OCI-LY1 (cell line): ENCODE measurements at regions not wholly inside any gene's neighbourhood (a gene's known extent, or its start where the extent isn't known, plus 50 kb on each side); places are given as distances from the start of the nearest gene placed in this dataset.

Experiments used
- H2AFZ ChIP-seq: fragments of 200-600 bp; sonication (generic), shearing (Covaris generic); 2 replicates; pipeline ENCODE4 v1.6.0; 2014; ENCODE audit warnings: antibody characterized with exemption, mild to moderate bottlenecking, low read length
- H3F3A ChIP-seq: fragments of 200-600 bp; sonication (generic), shearing (Covaris generic); 2 replicates; pipeline ENCODE4 v1.6.0; 2014; ENCODE audit warnings: mild to moderate bottlenecking, antibody characterized with exemption, low read length, moderate library complexity; ENCODE audit not compliant: insufficient read depth
- H3K27ac ChIP-seq: fragments of 200-600 bp; sonication (generic); 2 replicates; pipeline ENCODE4 v1.5.1; 2014; ENCODE audit warnings: low read length, mixed run types, mild to moderate bottlenecking, low read depth; ENCODE audit not compliant: poor library complexity, severe bottlenecking
- H3K27me3 ChIP-seq: fragments of 200-600 bp; sonication (generic); 2 replicates; pipeline ENCODE4 v1.6.0; 2014; ENCODE audit warnings: antibody characterized with exemption, mild to moderate bottlenecking, low read length, moderate library complexity; ENCODE audit not compliant: insufficient read depth
- H3K36me3 ChIP-seq: fragments of 200-600 bp; sonication (generic); 2 replicates; pipeline ENCODE4 v1.6.1; 2014; ENCODE audit warnings: mild to moderate bottlenecking, antibody characterized with exemption, low read length, moderate library complexity, mixed read lengths; ENCODE audit not compliant: insufficient read depth
- H3K4me1 ChIP-seq: fragments of 200-600 bp; sonication (generic); 2 replicates; pipeline ENCODE4 v1.5.1; 2014; ENCODE audit warnings: mild to moderate bottlenecking, low read length, moderate library complexity; ENCODE audit not compliant: insufficient read depth, severe bottlenecking
- H3K4me2 ChIP-seq: fragments of 200-600 bp; sonication (generic), shearing (Covaris generic); 2 replicates; pipeline ENCODE4 v1.6.1; 2014; ENCODE audit warnings: low read length
- H3K4me3 ChIP-seq: fragments of 200-600 bp; sonication (generic); 2 replicates; pipeline ENCODE4 v1.5.1; 2014; ENCODE audit warnings: low read length, low read depth, mild to moderate bottlenecking, mixed read lengths; ENCODE audit not compliant: poor library complexity, severe bottlenecking
- H3K79me2 ChIP-seq: fragments of 200-600 bp; shearing (Covaris generic); 2 replicates; pipeline ENCODE4 v1.6.1; 2016; ENCODE audit warnings: mixed run types, low read length, mixed read lengths; ENCODE audit not compliant: insufficient read depth
- H3K9ac ChIP-seq: fragments of 200-600 bp; sonication (generic), shearing (Covaris generic); 2 replicates; pipeline ENCODE4 v1.6.1; 2014; ENCODE audit warnings: mild to moderate bottlenecking, low read length, mixed read lengths
- H3K9me2 ChIP-seq: fragments of 200-600 bp; sonication (generic), shearing (Covaris generic); 2 replicates; pipeline ENCODE4 v1.6.1; 2014; ENCODE audit warnings: low read depth, mild to moderate bottlenecking, low read length, mixed read lengths
- H3K9me3 ChIP-seq: fragments of 200-600 bp; shearing (Covaris generic); 2 replicates; pipeline ENCODE4 v1.6.1; 2014; ENCODE audit warnings: low read length, mixed read lengths
- H4K20me1 ChIP-seq: fragments of 200-600 bp; sonication (generic), shearing (Covaris generic); 2 replicates; pipeline ENCODE4 v1.6.0; 2016; ENCODE audit warnings: mild to moderate bottlenecking, low read length; ENCODE audit not compliant: insufficient read depth
- CTCF ChIP-seq: fragments of 200-600 bp; sonication (generic), shearing (Covaris generic); IDR thresholded peaks from 2 replicates; pipeline ENCODE4 v1.5.1; 2017; ENCODE audit warnings: mild to moderate bottlenecking, antibody characterized with exemption, low read length, moderate library complexity, mixed read lengths
- EZH2 ChIP-seq: fragments of 200-600 bp; sonication (generic), shearing (Covaris generic); IDR thresholded peaks from 2 replicates; pipeline ENCODE4 v1.8.0; 2017; ENCODE audit warnings: borderline replicate concordance, mixed run types, mild to moderate bottlenecking, antibody characterized with exemption, low read length, moderate library complexity, mixed read lengths

GRCh38 chr6:154672086-154672485, 61.1 kb upstream of the SCAF8 start:
- Histone ChIP-seq H3K79me2 (no peaks in the 10 kb centered on the region), H3K9me2 (no peaks in the 10 kb centered on the region), H3K4me3 (no peak overlapping the region), H4K20me1 (no peaks in the 10 kb centered on the region), H3K4me1 (no peaks in the 10 kb centered on the region), H2AFZ (no peak overlapping the region), H3K36me3 (no peaks in the 10 kb centered on the region), H3K27ac (no peak overlapping the region), H3F3A (no peaks in the 10 kb centered on the region), H3K9ac (no peak overlapping the region), H3K9me3 (no peaks in the 10 kb centered on the region), H3K27me3 (no peaks in the 10 kb centered on the region), H3K4me2 (no peak overlapping the region)
- TF ChIP-seq CTCF, result no peak
- TF ChIP-seq EZH2, result no peak

- no peak overlapping the region for H3K9ac ChIP-seq
- H3K27ac ChIP-seq, result no peak overlapping the region
- no peaks in the 10 kb centered on the region for H3K27me3 ChIP-seq
- no peaks in the 10 kb centered on the region for H3K9me3 ChIP-seq
- no peak overlapping the region for H3K4me3 ChIP-seq
- no peaks in the 10 kb centered on the region for H3K4me1 ChIP-seq
- H3K9me2 ChIP-seq, result no peaks in the 10 kb centered on the region
- H3K79me2 ChIP-seq, result no peaks in the 10 kb centered on the region
- no peak overlapping the region for H2AFZ ChIP-seq
- H3K36me3 ChIP-seq, result no peaks in the 10 kb centered on the region
- no peaks in the 10 kb centered on the region for H4K20me1 ChIP-seq
- TF ChIP-seq EZH2 (no peak), CTCF (no peak)
- H3K4me2 ChIP-seq, result no peak overlapping the region
- no peaks in the 10 kb centered on the region for H3F3A ChIP-seq
These were observed 59.3 kb upstream of the SCAF8 start for GRCh38 chr6:154673919-154674318.

- H3F3A ChIP-seq, result no peaks in the 10 kb centered on the region
- no peaks in the 10 kb centered on the region for H3K9me2 ChIP-seq
- H3K36me3 ChIP-seq, result no peaks in the 10 kb centered on the region
- no peaks in the 10 kb centered on the region for H3K9me3 ChIP-seq
- H4K20me1 ChIP-seq, result no peaks in the 10 kb centered on the region
- H3K27me3 ChIP-seq, result no peaks in the 10 kb centered on the region
- H3K4me3 ChIP-seq, result no peak overlapping the region
- H2AFZ ChIP-seq, result no peak overlapping the region
- H3K79me2 ChIP-seq, result no peaks in the 10 kb centered on the region
- H3K4me1 ChIP-seq, result no peaks in the 10 kb centered on the region
- TF ChIP-seq EZH2 (no peak), CTCF (peak; percentile 100)
- H3K27ac ChIP-seq, result no peak overlapping the region
- no peak overlapping the region for H3K9ac ChIP-seq
- no peak overlapping the region for H3K4me2 ChIP-seq
These were observed 57.6 kb upstream of the SCAF8 start for GRCh38 chr6:154675602-154676088.
